KBM-7 (cell line): ENCODE measurements at regions not wholly inside any gene's neighbourhood (a gene's known extent, or its start where the extent isn't known, plus 50 kb on each side); places are given as distances from the start of the nearest gene placed in this dataset.
"Not testable (repeated sequence)": the region's sequence is repeated elsewhere in the genome, so short reads cannot be mapped to it uniquely, and the experiment has no call there.

Source experiments
- DNase-seq: peaks from one replicate; pipeline ENCODE4 v3.0.0-alpha.2; 2015
- in situ Hi-C: fragments of 300-500 bp; cut with MboI; formaldehyde crosslinking; loops from 2 replicates; pipeline ENCODE4 v1.14.3; 2020; ENCODE audit warnings: low sequenced_read_pairs, low pct_unique_long_range_greater_than_20kb, mixed read lengths

DNA sequence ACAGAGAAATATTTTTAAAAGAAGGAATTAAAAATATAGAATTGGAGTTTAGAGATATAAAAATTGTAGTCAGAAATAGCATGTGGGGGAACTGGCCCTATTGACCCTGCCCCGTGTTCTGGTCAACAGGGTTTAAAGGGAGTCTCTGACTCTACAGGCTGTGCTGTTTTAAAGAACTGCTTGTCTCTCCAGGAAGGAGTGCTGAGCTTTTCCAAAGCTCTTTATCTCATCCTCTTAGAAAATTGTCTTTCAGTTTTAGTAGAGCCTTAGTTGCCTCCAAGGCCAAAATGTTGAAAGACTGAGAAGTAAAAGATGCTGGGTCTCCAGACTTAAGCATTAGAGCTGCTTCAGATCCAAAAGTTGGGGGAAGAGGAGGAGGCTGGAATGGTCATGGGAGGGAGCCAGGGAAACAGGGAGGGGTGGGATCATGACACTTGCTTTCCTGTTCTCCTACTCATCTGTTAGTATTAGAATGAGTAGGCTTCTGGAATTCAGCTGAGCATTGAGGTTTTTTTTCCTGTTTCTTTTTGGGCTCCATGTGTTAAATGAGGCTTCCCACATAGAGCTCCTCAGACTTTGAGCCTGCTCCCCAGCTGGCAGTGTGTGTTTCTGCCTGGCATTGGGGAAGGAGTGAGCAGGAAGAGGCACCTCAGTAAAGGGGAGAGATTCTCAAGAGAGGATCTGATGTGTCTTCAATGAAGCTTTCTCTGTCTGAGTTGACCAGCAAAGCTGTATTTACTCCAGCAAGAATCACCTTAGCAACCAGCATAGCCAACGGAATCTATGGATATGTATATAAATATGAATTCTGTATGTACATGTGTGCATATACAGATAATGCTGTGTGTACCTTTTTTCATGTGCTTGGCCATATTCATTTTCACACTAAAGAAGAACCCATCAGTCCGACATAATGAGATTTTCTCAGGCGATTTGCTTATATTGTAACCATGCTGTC is 186.8 kb upstream of the FBXO11 start:
- in situ Hi-C loops, result no loop called here
- no peak for DNase-seq

DNA sequence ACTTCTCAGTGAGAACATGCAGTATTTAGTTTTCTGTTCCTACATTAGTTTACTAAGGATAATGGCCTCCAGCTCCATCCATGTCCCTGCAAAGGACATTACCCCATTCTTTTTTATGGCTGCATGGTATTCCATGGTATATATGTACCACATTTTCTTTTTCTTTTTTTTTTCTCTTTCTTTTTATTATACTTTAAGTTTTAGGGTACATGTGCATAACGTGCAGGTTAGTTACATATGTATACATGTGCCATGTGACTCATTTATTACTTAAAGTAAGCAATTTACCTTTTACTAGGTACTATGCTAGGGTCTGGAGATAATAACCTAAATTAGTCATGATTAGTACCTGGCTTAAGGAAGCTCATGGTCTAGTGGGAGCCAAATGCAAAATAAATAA is 190.5 kb upstream of the FBXO11 start:
- DNase-seq, in situ Hi-C loops: not testable (repeated sequence)

DNA sequence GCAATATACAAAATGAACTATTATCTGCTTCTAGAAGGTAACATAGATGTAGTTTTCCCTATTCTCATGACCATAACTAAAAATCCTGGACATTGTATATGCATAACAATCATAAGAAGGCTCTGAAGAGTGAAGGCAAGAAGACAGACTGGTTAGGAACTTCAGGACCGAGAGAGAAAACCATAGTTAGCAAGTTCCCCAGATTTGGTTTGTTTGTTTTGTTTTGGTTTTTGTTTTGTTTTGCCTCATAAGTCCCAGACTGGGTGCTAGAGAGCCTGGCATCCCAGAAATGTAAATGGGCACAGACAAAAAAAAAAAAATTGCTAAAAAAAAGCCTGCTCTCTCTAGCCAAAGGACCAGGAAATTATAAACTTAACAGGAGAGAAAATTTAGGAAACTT is 192.2 kb upstream of the FBXO11 start:
- DNase-seq, result no peak

GRCh38 chr2:48104418-48104817 is 198.1 kb upstream of the FBXO11 start:
- DNase-seq, result no peak
- in situ Hi-C loops, result no loop called here

More for the DNA sequence above, 192.2 kb upstream of the FBXO11 start:
- in situ Hi-C loops, result no loop called here

DNA sequence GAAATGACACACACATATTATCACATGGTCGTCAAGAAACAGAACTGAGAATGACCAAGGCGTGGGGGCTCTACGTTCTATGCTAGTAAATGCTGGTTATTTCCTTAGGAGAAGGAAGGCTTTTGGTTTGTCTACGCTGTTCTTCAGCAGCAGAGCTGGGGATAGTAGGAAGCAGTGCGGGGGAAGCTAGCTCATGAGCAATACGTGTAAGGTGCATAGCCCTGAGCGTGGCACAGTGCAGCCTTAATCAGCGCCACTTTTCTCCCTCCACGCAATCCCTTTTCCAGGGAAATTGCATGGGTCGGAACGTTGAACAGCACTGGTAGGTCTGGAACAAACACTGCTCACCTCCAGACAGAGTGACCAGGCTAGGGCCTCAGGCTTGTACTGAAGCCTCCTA is 199.6 kb upstream of the FBXO11 start:
- no peak for DNase-seq
- in situ Hi-C loops, result no loop called here

DNA sequence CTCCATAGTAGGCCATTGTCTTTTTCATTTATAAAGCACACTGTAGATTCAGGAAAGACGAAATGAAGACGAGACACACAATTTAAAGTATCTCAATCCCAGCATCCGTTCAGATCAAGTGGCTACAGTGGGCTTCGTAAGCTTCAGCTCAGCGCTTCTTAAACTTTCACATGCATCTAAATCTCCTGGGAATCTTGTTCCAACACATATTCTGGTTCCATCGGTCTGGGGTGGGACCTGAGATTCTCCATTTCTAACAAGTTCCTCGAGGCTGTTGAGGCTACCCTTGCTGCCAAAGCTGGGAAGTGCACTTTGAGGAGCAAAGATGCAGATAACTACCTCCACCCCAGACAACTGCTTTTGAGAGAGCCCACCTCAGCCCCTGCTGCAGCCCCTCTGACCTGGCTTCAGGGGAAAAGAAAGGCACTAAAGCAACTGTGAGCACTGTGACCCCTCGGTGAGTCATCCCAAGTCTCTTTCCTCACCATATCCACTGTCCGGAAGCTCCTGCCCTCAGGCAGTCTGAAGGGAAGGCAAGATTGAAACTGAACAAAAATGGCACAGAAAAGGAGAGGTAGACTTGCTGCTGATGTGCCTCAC is 201.1 kb upstream of the FBXO11 start:
- in situ Hi-C loops, result no loop called here
- no peak for DNase-seq

- in situ Hi-C loops, result no loop called here
- no peak for DNase-seq
These were observed 202.2 kb upstream of the FBXO11 start for GRCh38 chr2:48108455-48108854.

- in situ Hi-C loops, result no loop called here
- peak; percentile 40 for DNase-seq
These were observed 203.3 kb upstream of the FBXO11 start for GRCh38 chr2:48109491-48110204.

GRCh38 chr2:48110492-48110891 is 204.0 kb upstream of the FOXN2 start:
- DNase-seq, result no peak

DNA sequence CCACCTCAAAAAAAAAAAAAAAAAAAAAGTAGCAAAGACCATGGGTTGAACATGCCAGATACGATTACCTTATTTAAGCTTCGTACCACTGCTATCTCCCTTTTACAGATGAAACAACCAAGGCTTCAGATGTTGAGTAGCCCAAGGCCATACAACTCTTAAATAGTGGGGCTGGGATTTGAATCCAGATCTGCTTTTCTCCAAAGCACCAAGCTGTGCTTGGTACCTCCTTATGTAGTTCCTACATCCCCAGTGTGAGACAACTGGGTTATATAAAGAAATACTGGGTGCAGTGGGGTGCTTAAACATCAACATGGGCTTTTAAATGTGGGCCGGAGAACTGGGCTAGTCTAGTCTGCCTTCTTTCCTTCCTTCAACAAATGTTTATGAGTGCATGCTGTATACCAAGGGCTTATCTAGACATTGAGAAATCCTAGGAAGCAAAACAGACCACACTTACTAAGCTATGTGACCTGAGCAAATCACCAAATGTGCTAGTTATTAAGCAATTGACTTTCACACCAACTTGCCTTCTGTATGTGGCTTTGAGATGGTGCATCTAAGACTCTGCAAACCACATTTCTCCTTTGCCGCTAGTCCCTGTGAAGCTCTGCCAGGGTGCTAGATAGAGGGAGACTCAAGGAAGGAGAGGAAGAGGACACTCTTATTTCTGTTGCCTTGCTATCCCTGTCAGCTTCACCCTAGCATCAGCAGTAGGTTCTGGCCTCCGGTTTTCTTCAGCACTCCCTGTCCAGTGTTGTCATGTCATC is 201.4 kb upstream of the FOXN2 start:
- in situ Hi-C loops, result no loop called here
- no peak for DNase-seq

More at GRCh38 chr2:48110492-48110891, 204.0 kb upstream of the FOXN2 start:
- in situ Hi-C loops, result no loop called here

DNA sequence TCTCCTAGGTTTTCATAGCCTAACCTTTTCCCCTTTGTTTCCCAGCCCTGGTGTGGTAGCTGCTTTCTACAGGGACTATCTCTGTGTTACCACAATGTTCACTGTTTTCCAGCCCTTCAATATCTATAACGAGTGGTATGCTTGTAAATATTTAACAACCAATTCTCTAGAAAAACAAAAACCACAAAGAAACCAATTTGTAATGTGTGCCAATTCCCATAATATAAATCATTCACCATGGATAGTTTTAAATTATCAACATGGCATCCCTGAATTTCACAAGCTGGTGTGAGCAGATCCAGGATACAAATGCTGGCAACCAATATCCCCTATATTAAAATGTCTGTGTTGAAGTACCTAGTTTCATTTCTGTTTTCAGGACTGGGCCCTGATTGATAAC is 200.7 kb upstream of the FOXN2 start:
- in situ Hi-C loops, result no loop called here
- DNase-seq, result no peak

DNA sequence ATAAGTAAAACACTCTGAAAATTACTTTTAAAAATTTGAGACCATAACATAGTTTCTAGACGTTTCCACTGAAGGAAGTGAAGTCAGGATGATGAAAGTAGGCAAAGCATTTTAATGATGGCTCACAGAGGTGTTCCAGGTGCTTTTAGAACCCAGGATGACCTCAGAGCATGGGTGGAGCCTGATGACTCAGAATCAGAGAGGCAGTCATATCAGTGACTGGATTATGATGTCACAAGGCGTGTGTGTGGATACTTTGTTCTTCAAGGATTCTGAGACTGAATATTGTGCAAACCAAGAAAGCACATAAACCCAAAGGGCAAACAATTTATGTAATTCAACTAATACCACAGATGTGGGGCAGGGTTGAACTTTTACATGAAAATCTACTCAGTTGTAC is 200.2 kb upstream of the FOXN2 start:
- DNase-seq, result no peak

DNA sequence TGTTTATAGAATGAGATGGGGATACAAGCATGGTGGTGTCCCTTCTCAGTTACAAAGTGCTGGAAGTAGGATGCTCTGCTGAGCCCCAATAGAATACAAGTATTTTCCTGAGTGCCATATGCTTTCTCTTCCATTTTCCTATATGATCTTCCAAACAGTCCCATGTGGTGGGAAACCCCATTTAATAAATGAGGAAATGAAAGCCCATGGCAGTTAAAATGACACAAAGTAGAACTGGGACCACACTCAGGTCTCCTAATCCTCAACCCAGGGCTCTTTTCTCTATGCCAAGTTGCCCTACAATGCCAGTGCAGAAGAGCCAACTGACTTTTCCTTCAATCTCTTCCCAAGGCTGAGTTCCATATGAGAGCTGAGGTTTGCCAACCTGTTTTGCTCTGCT is 198.0 kb upstream of the FOXN2 start:
- in situ Hi-C loops, result no loop called here
- DNase-seq, result no peak

More for the DNA sequence above, 200.2 kb upstream of the FOXN2 start:
- in situ Hi-C loops, result no loop called here

DNA sequence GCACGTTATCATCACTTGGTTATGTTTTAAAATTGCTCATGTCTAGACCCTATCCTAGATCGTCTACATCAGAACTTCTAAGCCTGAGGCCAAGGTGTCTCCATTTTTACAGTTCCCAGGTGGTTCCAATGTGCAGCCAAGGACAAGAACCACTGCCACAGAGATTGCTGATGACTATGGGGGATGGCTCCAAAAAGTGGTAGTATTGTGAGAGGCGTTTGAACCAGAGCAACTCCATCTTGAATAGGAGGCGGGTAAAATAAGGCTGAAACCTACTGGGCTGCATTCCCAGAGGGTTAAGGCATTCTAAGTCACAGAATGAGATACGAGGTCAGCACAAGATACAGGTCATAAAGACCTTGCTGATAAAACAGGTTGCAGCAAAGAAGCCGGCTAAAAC is 195.6 kb upstream of the FOXN2 start:
- no peak for DNase-seq
- in situ Hi-C loops, result no loop called here

GRCh38 chr2:48120112-48120511 is 194.4 kb upstream of the FOXN2 start:
- in situ Hi-C loops, result no loop called here
- no peak for DNase-seq

- DNase-seq, result peak; percentile 57
- in situ Hi-C loops, result no loop called here
These were observed 193.7 kb upstream of the FOXN2 start for GRCh38 chr2:48120759-48121242.

DNA sequence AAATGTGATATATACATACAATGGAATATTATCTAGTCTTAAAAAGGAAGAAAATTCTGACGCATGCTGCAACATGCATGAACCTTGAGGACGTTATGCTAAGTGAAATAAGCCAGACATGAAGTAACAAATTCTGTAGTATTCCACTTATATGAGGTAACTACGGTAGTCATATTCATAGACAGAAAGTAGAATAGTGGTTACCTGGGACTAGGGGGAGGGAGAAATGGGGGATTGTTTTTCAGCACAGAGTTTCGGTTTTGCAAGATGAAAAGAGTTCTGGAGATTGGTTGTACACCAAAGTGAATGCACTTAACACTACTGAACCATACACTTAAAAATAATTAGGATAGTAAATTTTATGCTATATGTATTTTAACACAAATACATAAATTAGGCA is 192.3 kb upstream of the FOXN2 start:
- in situ Hi-C loops, result no loop called here
- DNase-seq, result no peak

DNA sequence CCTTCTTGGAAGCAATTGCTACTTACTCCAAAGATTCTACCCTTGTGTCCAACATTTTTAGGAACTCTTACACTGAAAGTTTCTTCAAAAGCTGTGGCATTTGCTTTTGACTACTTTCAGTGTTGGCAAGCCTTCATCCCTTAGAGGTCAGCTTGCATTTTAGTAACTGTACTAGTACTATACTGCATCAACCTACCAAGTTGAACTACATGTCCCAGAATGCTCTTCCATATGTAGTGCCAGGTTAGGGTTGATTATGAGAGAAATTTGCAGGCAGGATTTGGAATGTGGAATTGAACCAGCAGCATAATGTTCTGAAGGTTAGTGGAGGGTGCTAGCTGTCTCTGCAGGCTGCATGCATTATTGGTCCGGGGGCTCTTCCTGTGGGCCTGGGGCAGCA is 189.9 kb upstream of the FOXN2 start:
- in situ Hi-C loops, result no loop called here
- no peak for DNase-seq

DNA sequence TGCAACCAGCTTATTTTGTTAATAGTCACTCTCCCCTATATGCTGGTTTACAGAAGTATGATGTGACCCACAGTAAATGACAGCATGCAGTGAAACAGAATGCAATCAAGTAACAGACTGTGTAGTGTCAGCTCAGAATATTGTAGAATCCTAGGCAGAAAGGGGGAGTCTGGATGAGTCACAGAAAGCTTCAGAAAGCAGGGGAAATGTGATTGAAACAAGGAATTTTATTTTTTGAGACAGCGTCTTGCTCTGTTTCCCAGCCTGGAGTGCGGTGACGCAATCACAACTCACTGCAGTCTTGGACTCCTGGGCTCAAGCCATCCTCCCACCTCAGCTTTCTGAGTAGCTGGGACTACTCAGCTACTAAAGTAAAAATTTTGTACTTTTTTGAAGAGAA is 188.3 kb upstream of the FOXN2 start:
- no peak for DNase-seq
- in situ Hi-C loops, result no loop called here
